ENCODE measurements at regions not wholly inside any gene's neighbourhood (a gene's known extent, or its start where the extent isn't known, plus 50 kb on each side); places are given as distances from the start of the nearest gene placed in this dataset.

DNA sequence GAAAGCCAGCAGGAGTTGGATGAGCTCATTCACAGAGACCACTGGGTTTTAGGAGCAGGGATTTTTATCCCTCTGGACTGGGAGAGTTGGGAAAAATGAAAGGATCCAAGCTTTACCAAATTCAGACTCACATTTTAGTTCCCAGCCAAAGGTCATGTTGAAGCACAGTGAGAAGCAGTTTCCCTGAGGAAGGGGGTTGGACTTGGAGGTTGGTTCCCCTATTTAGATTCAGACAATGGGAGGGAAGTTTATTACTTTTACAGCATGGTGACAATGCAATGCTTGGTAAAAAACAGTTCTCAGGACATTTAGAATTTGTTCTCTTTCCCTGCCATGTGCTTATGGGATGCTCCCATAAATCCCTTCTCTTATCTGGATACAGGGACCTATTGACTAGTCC, 57.3 kb upstream of the ZNF648 start:
- no peak for DNase-seq

DNA sequence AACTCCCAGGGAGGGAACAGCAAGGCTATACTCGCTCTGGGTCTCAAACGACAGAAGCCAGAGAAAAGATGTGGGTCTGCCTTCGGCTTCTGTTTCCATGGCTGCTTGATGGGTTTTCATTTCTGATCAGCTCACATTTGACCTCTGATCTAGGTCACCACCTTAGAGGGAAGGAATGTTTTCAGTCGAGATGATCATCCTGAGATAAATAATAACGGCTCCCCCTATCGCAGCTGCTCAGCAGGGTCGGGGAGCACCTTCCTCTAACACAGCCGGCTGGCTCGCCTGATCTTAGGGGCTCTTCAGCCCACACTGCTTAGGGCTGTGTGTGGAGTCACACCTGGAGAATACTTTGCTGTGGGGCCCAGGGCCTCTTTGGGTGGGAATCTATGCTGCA, 53.1 kb upstream of the ZNF648 start:
- no peak for DNase-seq

DNA sequence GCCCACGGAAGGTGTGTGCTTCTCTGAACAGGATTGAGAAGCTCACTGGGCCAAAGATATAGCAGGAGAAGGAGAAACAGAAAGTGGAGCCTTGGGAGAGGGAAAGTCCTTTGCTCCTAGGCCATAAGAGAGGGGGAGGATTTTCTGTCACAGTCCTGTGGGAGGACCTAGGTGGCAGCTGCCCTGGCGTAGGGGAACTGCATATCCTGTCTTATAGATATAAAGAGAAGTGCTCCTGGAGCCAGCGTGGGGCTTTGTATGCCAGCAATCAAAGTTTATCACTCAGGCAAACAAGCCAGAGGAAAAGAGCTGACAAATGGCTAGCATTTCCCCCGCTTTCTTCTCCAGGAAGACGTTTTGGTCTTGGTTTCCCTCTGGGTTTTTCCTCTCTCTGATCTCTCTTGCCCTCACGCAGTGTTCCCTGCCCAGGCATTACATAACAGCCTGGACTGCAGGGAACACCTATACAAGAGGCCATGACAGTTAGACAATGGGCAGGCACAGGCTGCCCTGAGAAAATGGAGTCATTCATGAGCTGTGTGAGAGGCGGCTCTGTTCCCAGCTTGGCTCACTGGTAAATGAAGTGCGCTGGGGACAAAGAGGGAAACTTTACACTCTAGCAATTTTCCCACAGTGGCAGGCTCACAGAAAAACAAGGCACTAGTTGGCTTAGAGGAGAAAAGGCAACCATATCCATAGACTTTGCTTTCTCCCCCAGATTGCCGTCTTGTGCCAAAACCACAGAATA, 52.5 kb upstream of the ZNF648 start:
- no peak for DNase-seq

DNA sequence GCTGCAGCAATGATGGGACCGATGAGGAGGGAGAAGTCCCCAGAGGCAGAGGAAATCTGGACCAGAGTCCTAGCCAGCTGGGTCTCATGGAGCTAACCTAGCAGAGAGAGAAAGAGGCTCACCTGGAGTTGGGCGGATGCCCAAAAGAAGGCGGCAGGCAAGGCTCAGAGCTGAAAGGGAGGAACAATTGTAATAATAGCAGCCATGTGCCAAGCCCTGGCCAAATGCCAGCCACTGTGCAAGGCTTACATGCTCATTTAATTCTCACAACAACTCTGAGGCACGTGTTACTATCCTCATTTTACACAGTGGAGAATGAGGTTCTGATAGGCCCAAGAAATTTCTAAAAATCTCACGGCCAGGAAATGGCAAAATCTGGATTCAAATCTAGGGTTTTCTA, 50.0 kb upstream of the ZNF648 start:
- no peak for DNase-seq

Data from NCI-H226 (cell line).